H1 (cell line): ENCODE measurements at regions not wholly inside any gene's neighbourhood (a gene's known extent, or its start where the extent isn't known, plus 50 kb on each side); places are given as distances from the start of the nearest gene placed in this dataset.

Experiments
- CTCF ChIA-PET: fragments of 300-600 bp; sonication (Branson Sonifier 250); formaldehyde crosslinking; loops from one replicate; lab custom pipeline; 2021; ENCODE audit not compliant: partially characterized antibody; lab: Charles Lee
- POLR2A ChIA-PET: fragments of 300-600 bp; sonication (Branson Sonifier 250); formaldehyde crosslinking; loops from one replicate; lab custom pipeline; 2021; ENCODE audit warnings: inconsistent platforms; ENCODE audit not compliant: partially characterized antibody; lab: Charles Lee
- DNase-seq, 2 experiments: peaks; one replicate each; pipeline versions ENCODE4 v3.0.0 to v3.0.0-alpha.2; 2010 to 2022; ENCODE audit warnings: low spot score in 2 of 2, low read depth in 1 of 2, mixed read lengths in 1 of 2
- FAIRE-seq: peaks from 2 replicates; lab custom pipeline; 2011; peaks lifted over from hg19 to GRCh38; lab: Jason Lieb, UNC
- H2AFZ ChIP-seq: 2 replicates; pipeline ENCODE4 v1.8.1; 2012; ENCODE audit warnings: low read length, inconsistent platforms
- H2AK5ac ChIP-seq: 2 replicates; pipeline ENCODE4 v1.6.1; 2013; ENCODE audit warnings: low read depth, low read length
- H2BK120ac ChIP-seq: replicated peaks from 2 replicates; pipeline ENCODE3; 2013; ENCODE audit warnings: low read depth, low read length, inconsistent platforms
- H2BK12ac ChIP-seq: 2 replicates; pipeline ENCODE4 v1.6.1; 2013; ENCODE audit warnings: low read depth, low read length
- H2BK15ac ChIP-seq: 2 replicates; pipeline ENCODE4 v1.6.1; 2013; ENCODE audit warnings: low read length
- H2BK20ac ChIP-seq: 2 replicates; pipeline ENCODE4 v1.6.1; 2013; ENCODE audit warnings: low read length
- H2BK5ac ChIP-seq: 2 replicates; pipeline ENCODE4 v1.6.1; 2013; ENCODE audit warnings: low read depth, low read length
- H3K14ac ChIP-seq: 2 replicates; pipeline ENCODE4 v1.6.1; 2013; ENCODE audit warnings: inconsistent platforms; ENCODE audit not compliant: insufficient read length
- H3K18ac ChIP-seq: 2 replicates; pipeline ENCODE4 v1.6.1; 2013; ENCODE audit warnings: low read length; ENCODE audit errors: extremely low read depth
- H3K23ac ChIP-seq: 2 replicates; pipeline ENCODE4 v1.6.1; 2013; ENCODE audit warnings: inconsistent platforms; ENCODE audit not compliant: insufficient read length
- H3K23me2 ChIP-seq: 2 replicates; pipeline ENCODE4 v1.6.1; 2013; ENCODE audit warnings: low read depth, low read length
- H3K27ac ChIP-seq: 2 replicates; pipeline ENCODE4 v1.6.1; 2011; ENCODE audit warnings: low read depth, low read length, inconsistent platforms
- H3K27me3 ChIP-seq, 4 experiments: replicated peaks in 1 of 4; 1 replicate in 1 of 4; 2 replicates in 3 of 4; pipeline versions ENCODE4 v1.6.1 to v1.8.1; 2011 to 2013; ENCODE audit warnings: low read length in 3 of 4, mild to moderate bottlenecking in 3 of 4, inconsistent platforms in 2 of 4, mixed read lengths in 2 of 4, moderate library complexity in 1 of 4; ENCODE audit not compliant: control insufficient read depth in 3 of 4, insufficient read depth in 3 of 4; ENCODE audit errors: extremely low read depth in 1 of 4
- H3K36me3 ChIP-seq, 4 experiments: 2 replicates each; pipeline versions ENCODE4 v1.6.1 to v1.8.1; 2011 to 2013; ENCODE audit warnings: mild to moderate bottlenecking in 4 of 4, low read length in 3 of 4, moderate library complexity in 2 of 4, control low read depth in 1 of 4, inconsistent platforms in 1 of 4; ENCODE audit not compliant: insufficient read depth in 4 of 4, control insufficient read depth in 2 of 4
- H3K4ac ChIP-seq: replicated peaks from 2 replicates; pipeline ENCODE3; 2013; ENCODE audit warnings: low read length, low read depth, mixed read lengths, inconsistent platforms; ENCODE audit not compliant: insufficient read length
- H3K4me1 ChIP-seq, 4 experiments: replicated peaks in 1 of 4; 1 replicate in 1 of 4; 2 replicates in 3 of 4; pipeline versions ENCODE4 v1.6.1 to v1.8.1; 2011 to 2013; ENCODE audit warnings: low read length in 3 of 4, inconsistent platforms in 2 of 4, mixed read lengths in 1 of 4; ENCODE audit not compliant: insufficient read depth in 4 of 4, control insufficient read depth in 3 of 4
- H3K4me2 ChIP-seq, 2 experiments: 2 replicates each; pipeline versions ENCODE4 v1.6.1 to v1.8.1; 2011 to 2013; ENCODE audit warnings: low read depth in 2 of 2, low read length in 2 of 2, control low read depth in 1 of 2, inconsistent platforms in 1 of 2, mild to moderate bottlenecking in 1 of 2; ENCODE audit not compliant: insufficient read depth in 1 of 2
- H3K4me3 ChIP-seq, 4 experiments: fragments of 200-600, 300-600 bp in 1 of 4; sonication (generic), shearing (Covaris generic), sonication (Bioruptor Twin) in 1 of 4; 2 replicates each; pipeline versions ENCODE4 v1.5.1 to v1.8.1; 2011 to 2016; ENCODE audit warnings: low read length in 4 of 4, low read depth in 3 of 4, control low read depth in 2 of 4, inconsistent platforms in 2 of 4, mild to moderate bottlenecking in 2 of 4, mixed read lengths in 1 of 4, moderate library complexity in 1 of 4; ENCODE audit not compliant: insufficient read depth in 2 of 4; ENCODE audit errors: extremely low read depth in 1 of 4
- H3K56ac ChIP-seq: replicated peaks from 2 replicates; pipeline ENCODE3; 2013; ENCODE audit warnings: low read depth, mild to moderate bottlenecking, mixed read lengths, low read length, inconsistent platforms; ENCODE audit not compliant: insufficient read length
- H3K79me1 ChIP-seq: 2 replicates; pipeline ENCODE4 v1.6.1; 2013; ENCODE audit warnings: low read depth, low read length, control low read depth
- H3K79me2 ChIP-seq, 2 experiments: 2 replicates each; pipeline versions ENCODE4 v1.6.1 to v1.8.1; 2012 to 2013; ENCODE audit warnings: low read length in 2 of 2, mild to moderate bottlenecking in 2 of 2, inconsistent platforms in 1 of 2; ENCODE audit not compliant: insufficient read depth in 2 of 2, control insufficient read depth in 1 of 2
- H3K9ac ChIP-seq, 4 experiments: replicated peaks in 1 of 4; 1 replicate in 1 of 4; 2 replicates in 3 of 4; pipeline versions ENCODE4 v1.6.1 to v1.8.1; 2011 to 2013; ENCODE audit warnings: low read depth in 3 of 4, low read length in 3 of 4, control low read depth in 2 of 4, mild to moderate bottlenecking in 2 of 4, moderate library complexity in 2 of 4, inconsistent platforms in 1 of 4; ENCODE audit errors: extremely low read depth in 1 of 4
- H3K9me3 ChIP-seq, 2 experiments: 2 replicates each; pipeline versions ENCODE4 v1.6.1 to v1.8.1; 2012 to 2013; ENCODE audit warnings: mild to moderate bottlenecking in 2 of 2, moderate library complexity in 2 of 2, control low read depth in 1 of 2, inconsistent platforms in 1 of 2, low read depth in 1 of 2, low read length in 1 of 2, mixed read lengths in 1 of 2; ENCODE audit not compliant: insufficient read depth in 2 of 2
- H4K20me1 ChIP-seq, 2 experiments: replicated peaks in 1 of 2; 2 replicates each; pipeline versions ENCODE3 to v1.8.1; 2011 to 2013; ENCODE audit warnings: inconsistent platforms in 2 of 2, low read length in 2 of 2, mild to moderate bottlenecking in 1 of 2; ENCODE audit not compliant: insufficient read depth in 2 of 2, control insufficient read depth in 1 of 2
- H4K5ac ChIP-seq: 2 replicates; pipeline ENCODE4 v1.6.1; 2013; ENCODE audit warnings: low read length, low read depth, mixed read lengths, inconsistent platforms; ENCODE audit not compliant: insufficient read length
- H4K8ac ChIP-seq: 2 replicates; pipeline ENCODE4 v1.8.0; 2013; ENCODE audit warnings: mild to moderate bottlenecking, moderate library complexity, low read length, inconsistent platforms; ENCODE audit not compliant: insufficient read depth; ENCODE audit errors: extremely low read depth
- H4K91ac ChIP-seq: replicated peaks from 2 replicates; pipeline ENCODE3; 2013; ENCODE audit warnings: low read length, mixed read lengths, inconsistent platforms; ENCODE audit not compliant: insufficient read length
- BACH1 ChIP-seq: IDR thresholded peaks from 2 replicates; pipeline ENCODE4 v1.6.1; 2012; ENCODE audit warnings: low read length, improper control_type of control experiment
- EZH2 ChIP-seq: fragments of 200-600 bp; sonication (generic); IDR thresholded peaks from 2 replicates; pipeline ENCODE4 v1.7.1; 2012; ENCODE audit warnings: low read depth, mild to moderate bottlenecking, moderate library complexity, low read length, inconsistent platforms; ENCODE audit not compliant: severe bottlenecking
- GABPA ChIP-seq: IDR thresholded peaks from 2 replicates; pipeline ENCODE4 v1.6.1; 2011; ENCODE audit warnings: mild to moderate bottlenecking, low read length, moderate library complexity, borderline replicate concordance; ENCODE audit not compliant: insufficient read depth
- HDAC2 ChIP-seq, 2 experiments: fragments of 300-600 bp in 1 of 2; sonication (generic) in 1 of 2; IDR thresholded peaks; 2 replicates each; pipeline ENCODE4 v1.6.1; 2011 to 2012; ENCODE audit warnings: low read depth in 2 of 2, low read length in 2 of 2, mild to moderate bottlenecking in 2 of 2, moderate library complexity in 2 of 2, borderline replicate concordance in 1 of 2, inconsistent platforms in 1 of 2
- NANOG ChIP-seq: IDR thresholded peaks from 2 replicates; pipeline ENCODE4 v1.6.1; 2011; ENCODE audit warnings: low read length, low read depth, mild to moderate bottlenecking, inconsistent platforms; ENCODE audit not compliant: insufficient read depth, poor library complexity, severe bottlenecking
- RBBP5 ChIP-seq: IDR thresholded peaks from 2 replicates; pipeline ENCODE4 v1.7.1; 2012; ENCODE audit warnings: low read depth, mild to moderate bottlenecking, inconsistent platforms, low read length, moderate library complexity, borderline replicate concordance
- SAP30 ChIP-seq: fragments of 300-600 bp; sonication (generic); IDR thresholded peaks from 2 replicates; pipeline ENCODE4 v1.7.1; 2012; ENCODE audit warnings: low read length, moderate library complexity, mild to moderate bottlenecking, inconsistent platforms; ENCODE audit not compliant: insufficient read depth, insufficient replicate concordance
- WGBS, 2 experiments: shearing (Covaris generic) in 1 of 2; methylation state at CpG; one replicate each; pipeline versions ENCODE4 v1.1.6 to v1.1.7; 2013 to 2015; ENCODE audit warnings: low lambda C conversion rate in 2 of 2, mixed read lengths in 2 of 2, inconsistent platforms in 1 of 2, low coverage in 1 of 2, missing lambda C conversion rate in 1 of 2; ENCODE audit not compliant: insufficient replicate concordance in 2 of 2, insufficient coverage in 1 of 2, insufficient read length in 1 of 2; ENCODE audit errors: extremely low coverage in 1 of 2, missing lambda C conversion rate in 1 of 2; 5-methylcytosine and 5-hydroxymethylcytosine counted together

GRCh38 chr7:156524818-156525597 lies 115.6 kb upstream of the RNF32 start:
- peak in 1 of 2 experiments; percentile 14 for DNase-seq
- no peak overlapping the region for H2BK20ac ChIP-seq
- H3K27me3 ChIP-seq = no peaks in the 10 kb centered on the region
- H3K4me1 ChIP-seq = no peaks in the 10 kb centered on the region
- no peak overlapping the region for H3K4me3 ChIP-seq
- H3K4ac ChIP-seq = no peak overlapping the region
- no peak for TF ChIP-seq BACH1
- TF ChIP-seq RBBP5 = no peak
- TF ChIP-seq EZH2 = no peak
- no peak for TF ChIP-seq HDAC2 (IDR thresholded peaks at IDR 0.05; ENCODE audit: borderline replicate concordance in 1 of 2, low read depth in 2 of 2, low read length in 2 of 2)
- no peak for TF ChIP-seq SAP30
- no peak for TF ChIP-seq NANOG
- no peak for TF ChIP-seq GABPA
- H4K20me1 ChIP-seq = no peaks in the 10 kb centered on the region
- no peak overlapping the region for H2AFZ ChIP-seq
- no peak overlapping the region for H3K56ac ChIP-seq
- H4K8ac ChIP-seq = no peak overlapping the region
- no peak overlapping the region for H4K91ac ChIP-seq
- H3K4me2 ChIP-seq = no peak overlapping the region
- H3K9me3 ChIP-seq = no peaks in the 10 kb centered on the region
- no peak overlapping the region for H3K23ac ChIP-seq
- no peak overlapping the region for H4K5ac ChIP-seq
- ChIA-PET CTCF (interaction anchor here (0.7 kb wide), 1 partner anchor 31 kb away, joined by 3 read pairs; no protein-coding TSS in a partner anchor), POLR2A (no interaction called here)
- H3K79me2 ChIP-seq = no peaks in the 10 kb centered on the region
- no peak overlapping the region for H2BK120ac ChIP-seq
- no peak overlapping the region for H2BK5ac ChIP-seq
- H2AK5ac ChIP-seq = no peak overlapping the region
- 87% methylated on average over 11 of the region's 11 CpGs; no CpG with 5 or more reads in 1 of the 2 experiments for WGBS, 2 experiments
- H3K79me1 ChIP-seq = no peaks in the 10 kb centered on the region
- no peak overlapping the region for H2BK15ac ChIP-seq
- no peak overlapping the region for H2BK12ac ChIP-seq
- H3K36me3 ChIP-seq = no peaks in the 10 kb centered on the region
- H3K23me2 ChIP-seq = no peaks in the 10 kb centered on the region
- no peak for FAIRE-seq
- H3K27ac ChIP-seq = no peak overlapping the region
- H3K14ac ChIP-seq = no peak overlapping the region
- H3K9ac ChIP-seq = no peak overlapping the region
- no peak overlapping the region for H3K18ac ChIP-seq
